SK-N-SH treated with all-trans-retinoic acid at 6 μM for 48 hours (cell line): ENCODE measurements at regions not wholly inside any gene's neighbourhood (a gene's known extent, or its start where the extent isn't known, plus 50 kb on each side); places are given as distances from the start of the nearest gene placed in this dataset.

ENCODE experiments used
- CSDC2 ChIP-seq: fragments of 250-450 bp; sonication (Bioruptor Pico); IDR thresholded peaks from 2 replicates; pipeline ENCODE4 v1.5.0; 2020; ENCODE audit warnings: mild to moderate bottlenecking, moderate library complexity
- GLIS3 ChIP-seq: fragments of 250-450 bp; sonication (Bioruptor Pico); IDR thresholded peaks from 2 replicates; pipeline ENCODE4 v1.5.0; 2020; ENCODE audit warnings: mild to moderate bottlenecking, moderate library complexity
- OSR1 ChIP-seq: fragments of 250-450 bp; sonication (Bioruptor Pico); IDR thresholded peaks from 2 replicates; pipeline ENCODE4 v1.8.0; 2022; ENCODE audit warnings: moderate library complexity, mild to moderate bottlenecking, inconsistent platforms
- PATZ1 ChIP-seq: fragments of 250-450 bp; sonication (Bioruptor Pico); IDR thresholded peaks from 2 replicates; pipeline ENCODE4 v1.8.0; 2020; ENCODE audit warnings: mild to moderate bottlenecking, moderate library complexity, borderline replicate concordance
- ZNF565 ChIP-seq: fragments of 450-650 bp; formaldehyde crosslinking; conservative IDR thresholded peaks from 2 replicates; pipeline ENCODE4 v1.5.0; 2020; ENCODE audit warnings: low read depth, mild to moderate bottlenecking, moderate library complexity

DNA sequence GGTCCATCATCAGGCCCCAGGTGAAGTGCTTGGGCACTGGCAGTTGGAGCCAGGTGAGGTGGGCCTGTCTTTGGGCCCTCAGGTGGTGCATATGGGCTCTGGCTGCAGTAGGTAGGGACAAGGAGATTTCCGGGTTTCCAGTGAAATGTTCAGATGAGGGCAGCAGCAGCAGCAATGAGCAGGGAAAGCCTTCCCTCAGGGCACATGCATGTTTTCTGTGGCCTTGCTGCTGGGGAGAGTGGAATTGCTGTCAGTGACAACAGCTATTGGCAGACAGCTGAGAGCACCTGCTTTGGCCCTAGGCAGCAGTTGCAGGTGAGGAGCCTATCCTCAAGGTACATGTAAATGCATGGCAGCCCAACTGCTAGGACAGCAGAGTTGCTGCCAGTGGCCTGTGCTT is 58.9 kb upstream of the QRFPR start:
- TF ChIP-seq PATZ1 = no peak
- TF ChIP-seq OSR1 (CRISPR knock-in tag) = no peak
- TF ChIP-seq ZNF565 (CRISPR knock-in tag) = no peak
- TF ChIP-seq CSDC2 (CRISPR knock-in tag) = no peak
- no peak for TF ChIP-seq GLIS3 (CRISPR knock-in tag)
